Neural cell (in vitro differentiated cells): ENCODE measurements at regions not wholly inside any gene's neighbourhood (a gene's known extent, or its start where the extent isn't known, plus 50 kb on each side); places are given as distances from the start of the nearest gene placed in this dataset.

ENCODE experiments used
- MXI1 ChIP-seq: fragments of 450-650 bp; conservative IDR thresholded peaks from 2 replicates; pipeline ENCODE4 v1.6.1; 2014; ENCODE audit warnings: antibody characterized with exemption, mild to moderate bottlenecking; ENCODE audit not compliant: poor library complexity, severe bottlenecking
- SMC3 ChIP-seq: fragments of 450-650 bp; conservative IDR thresholded peaks from 2 replicates; pipeline ENCODE4 v1.6.1; 2014; ENCODE audit warnings: antibody characterized with exemption, mild to moderate bottlenecking, moderate library complexity; ENCODE audit not compliant: poor library complexity
- TAF1 ChIP-seq: IDR thresholded peaks from 2 replicates; pipeline ENCODE4 v1.6.1; 2012; ENCODE audit warnings: low read depth

- TF ChIP-seq TAF1: no peak
- no peak for TF ChIP-seq MXI1
- TF ChIP-seq SMC3: no peak
Observed at GRCh38 chr18:41814651-41815050, 140.4 kb upstream of the PIK3C3 start.
